GM23248 (cell line): ENCODE measurements at regions not wholly inside any gene's neighbourhood (a gene's known extent, or its start where the extent isn't known, plus 50 kb on each side); places are given as distances from the start of the nearest gene placed in this dataset.

Experiments
- EZH2 ChIP-seq: fragments of 200-600 bp; sonication (generic); IDR thresholded peaks from 2 replicates; pipeline ENCODE4 v1.6.1; 2018; ENCODE audit warnings: antibody characterized with exemption, mild to moderate bottlenecking; ENCODE audit not compliant: insufficient read depth, poor library complexity, severe bottlenecking
- EZH2phosphoT487 ChIP-seq: fragments of 200-600 bp; sonication (generic); IDR thresholded peaks from 2 replicates; pipeline ENCODE4 v1.6.1; 2018; ENCODE audit warnings: antibody characterized with exemption, moderate library complexity, mild to moderate bottlenecking, low read depth; ENCODE audit not compliant: insufficient read depth

GRCh38 chr12:17661250-17661649 is 428.7 kb downstream of the RERGL start:
- TF ChIP-seq EZH2, result no peak
- TF ChIP-seq EZH2phosphoT487, result no peak
